ENCODE measurements at regions not wholly inside any gene's neighbourhood (a gene's known extent, or its start where the extent isn't known, plus 50 kb on each side); places are given as distances from the start of the nearest gene placed in this dataset.

- H3K27me3 ChIP-seq (ENCODE audit: control insufficient read depth in 2 of 2, insufficient read depth in 2 of 2, low read length in 2 of 2) = no peaks in the 10 kb centered on the region
- H3K9ac ChIP-seq (ENCODE audit: low read depth in 1 of 2, low read length in 2 of 2) = no peak overlapping the region
- H3K4me3 ChIP-seq (ENCODE audit: low read length in 2 of 2) = no peak overlapping the region
- no peak overlapping the region for H3K27ac ChIP-seq (ENCODE audit: low read depth in 2 of 2, low read length in 2 of 2)
- peaks cover 0 to 2% of the 10 kb centered on the region in 2 donors for H3K9me3 ChIP-seq (ENCODE audit: control insufficient read depth in 2 of 2, low read length in 2 of 2)
- H3K4me1 ChIP-seq (ENCODE audit: control insufficient read depth in 2 of 2, insufficient read depth in 2 of 2, low read length in 2 of 2) = no peaks in the 10 kb centered on the region
- H3K36me3 ChIP-seq (ENCODE audit: control insufficient read depth in 2 of 2, insufficient read depth in 2 of 2, low read length in 2 of 2) = no peaks in the 10 kb centered on the region
Measured at GRCh38 chr15:70602834-70603560, 160.4 kb downstream of the UACA start.

- Histone ChIP-seq H3K9me3 (ENCODE audit: control insufficient read depth in 2 of 2, low read length in 2 of 2) (peaks cover 0 to 2% of the 10 kb centered on the region in 2 donors), H3K4me3 (ENCODE audit: low read length in 2 of 2) (no peak overlapping the region), H3K4me1 (ENCODE audit: control insufficient read depth in 2 of 2, insufficient read depth in 2 of 2, low read length in 2 of 2) (no peaks in the 10 kb centered on the region), H3K27ac (ENCODE audit: low read depth in 2 of 2, low read length in 2 of 2) (no peak overlapping the region), H3K36me3 (ENCODE audit: control insufficient read depth in 2 of 2, insufficient read depth in 2 of 2, low read length in 2 of 2) (no peaks in the 10 kb centered on the region), H3K27me3 (ENCODE audit: control insufficient read depth in 2 of 2, insufficient read depth in 2 of 2, low read length in 2 of 2) (no peaks in the 10 kb centered on the region), H3K9ac (ENCODE audit: low read depth in 1 of 2, low read length in 2 of 2) (no peak overlapping the region)
Measured at GRCh38 chr15:70602281-70602680, 161.1 kb downstream of the UACA start.

- no peaks in the 10 kb centered on the region for H3K4me1 ChIP-seq (ENCODE audit: control insufficient read depth in 2 of 2, insufficient read depth in 2 of 2, low read length in 2 of 2)
- peaks cover 0 to 2% of the 10 kb centered on the region in 2 donors for H3K9me3 ChIP-seq (ENCODE audit: control insufficient read depth in 2 of 2, low read length in 2 of 2)
- no peak overlapping the region for H3K27ac ChIP-seq (ENCODE audit: low read depth in 2 of 2, low read length in 2 of 2)
- no peak overlapping the region for H3K4me3 ChIP-seq (ENCODE audit: low read length in 2 of 2)
- H3K36me3 ChIP-seq (ENCODE audit: control insufficient read depth in 2 of 2, insufficient read depth in 2 of 2, low read length in 2 of 2) = no peaks in the 10 kb centered on the region
- H3K27me3 ChIP-seq (ENCODE audit: control insufficient read depth in 2 of 2, insufficient read depth in 2 of 2, low read length in 2 of 2) = no peaks in the 10 kb centered on the region
- H3K9ac ChIP-seq (ENCODE audit: low read depth in 1 of 2, low read length in 2 of 2) = no peak overlapping the region
Measured at GRCh38 chr15:70597945-70598344, 165.4 kb downstream of the UACA start.

GRCh38 chr15:70597056-70597603 lies 166.2 kb downstream of the UACA start:
- no peak overlapping the region for H3K9ac ChIP-seq (ENCODE audit: low read depth in 1 of 2, low read length in 2 of 2)
- H3K4me1 ChIP-seq (ENCODE audit: control insufficient read depth in 2 of 2, insufficient read depth in 2 of 2, low read length in 2 of 2) = no peaks in the 10 kb centered on the region
- H3K27me3 ChIP-seq (ENCODE audit: control insufficient read depth in 2 of 2, insufficient read depth in 2 of 2, low read length in 2 of 2) = no peaks in the 10 kb centered on the region
- H3K36me3 ChIP-seq (ENCODE audit: control insufficient read depth in 2 of 2, insufficient read depth in 2 of 2, low read length in 2 of 2) = no peaks in the 10 kb centered on the region
- H3K4me3 ChIP-seq (ENCODE audit: low read length in 2 of 2) = no peak overlapping the region
- H3K9me3 ChIP-seq (ENCODE audit: control insufficient read depth in 2 of 2, low read length in 2 of 2) = peaks cover 0 to 2% of the 10 kb centered on the region in 2 donors
- no peak overlapping the region for H3K27ac ChIP-seq (ENCODE audit: low read depth in 2 of 2, low read length in 2 of 2)

GRCh38 chr15:70596354-70597055 lies 166.9 kb downstream of the UACA start:
- Histone ChIP-seq H3K36me3 (ENCODE audit: control insufficient read depth in 2 of 2, insufficient read depth in 2 of 2, low read length in 2 of 2) (no peaks in the 10 kb centered on the region), H3K4me1 (ENCODE audit: control insufficient read depth in 2 of 2, insufficient read depth in 2 of 2, low read length in 2 of 2) (no peaks in the 10 kb centered on the region), H3K4me3 (ENCODE audit: low read length in 2 of 2) (no peak overlapping the region), H3K9ac (ENCODE audit: low read depth in 1 of 2, low read length in 2 of 2) (no peak overlapping the region), H3K27me3 (ENCODE audit: control insufficient read depth in 2 of 2, insufficient read depth in 2 of 2, low read length in 2 of 2) (no peaks in the 10 kb centered on the region), H3K27ac (ENCODE audit: low read depth in 2 of 2, low read length in 2 of 2) (no peak overlapping the region), H3K9me3 (ENCODE audit: control insufficient read depth in 2 of 2, low read length in 2 of 2) (peaks cover 0 to 2% of the 10 kb centered on the region in 2 donors)

- Histone ChIP-seq H3K9ac (ENCODE audit: low read depth in 1 of 2, low read length in 2 of 2) (no peak overlapping the region), H3K36me3 (ENCODE audit: control insufficient read depth in 2 of 2, insufficient read depth in 2 of 2, low read length in 2 of 2) (no peaks in the 10 kb centered on the region), H3K27me3 (ENCODE audit: control insufficient read depth in 2 of 2, insufficient read depth in 2 of 2, low read length in 2 of 2) (peaks cover 0 to 4% of the 10 kb centered on the region in 2 donors), H3K9me3 (ENCODE audit: control insufficient read depth in 2 of 2, low read length in 2 of 2) (no peaks in the 10 kb centered on the region), H3K4me1 (ENCODE audit: control insufficient read depth in 2 of 2, insufficient read depth in 2 of 2, low read length in 2 of 2) (no peaks in the 10 kb centered on the region), H3K27ac (ENCODE audit: low read depth in 2 of 2, low read length in 2 of 2) (no peak overlapping the region), H3K4me3 (ENCODE audit: low read length in 2 of 2) (no peak overlapping the region)
Measured at GRCh38 chr15:70593795-70594194, 169.6 kb downstream of the UACA start.

- Histone ChIP-seq H3K4me3 (ENCODE audit: low read length in 2 of 2) (no peak overlapping the region), H3K4me1 (ENCODE audit: control insufficient read depth in 2 of 2, insufficient read depth in 2 of 2, low read length in 2 of 2) (no peaks in the 10 kb centered on the region), H3K27ac (ENCODE audit: low read depth in 2 of 2, low read length in 2 of 2) (no peak overlapping the region), H3K27me3 (ENCODE audit: control insufficient read depth in 2 of 2, insufficient read depth in 2 of 2, low read length in 2 of 2) (peaks cover 0 to 10% of the 10 kb centered on the region in 2 donors), H3K36me3 (ENCODE audit: control insufficient read depth in 2 of 2, insufficient read depth in 2 of 2, low read length in 2 of 2) (no peaks in the 10 kb centered on the region), H3K9me3 (ENCODE audit: control insufficient read depth in 2 of 2, low read length in 2 of 2) (no peaks in the 10 kb centered on the region), H3K9ac (ENCODE audit: low read depth in 1 of 2, low read length in 2 of 2) (no peak overlapping the region)
Measured at GRCh38 chr15:70589728-70590127, 173.6 kb downstream of the UACA start.

GRCh38 chr15:70589221-70589620 lies 174.1 kb downstream of the UACA start:
- H3K27me3 ChIP-seq (ENCODE audit: control insufficient read depth in 2 of 2, insufficient read depth in 2 of 2, low read length in 2 of 2) = peaks cover 0 to 15% of the 10 kb centered on the region in 2 donors
- no peak overlapping the region for H3K9ac ChIP-seq (ENCODE audit: low read depth in 1 of 2, low read length in 2 of 2)
- no peaks in the 10 kb centered on the region for H3K4me1 ChIP-seq (ENCODE audit: control insufficient read depth in 2 of 2, insufficient read depth in 2 of 2, low read length in 2 of 2)
- H3K4me3 ChIP-seq (ENCODE audit: low read length in 2 of 2) = no peak overlapping the region
- H3K9me3 ChIP-seq (ENCODE audit: control insufficient read depth in 2 of 2, low read length in 2 of 2) = no peaks in the 10 kb centered on the region
- no peak overlapping the region for H3K27ac ChIP-seq (ENCODE audit: low read depth in 2 of 2, low read length in 2 of 2)
- no peaks in the 10 kb centered on the region for H3K36me3 ChIP-seq (ENCODE audit: control insufficient read depth in 2 of 2, insufficient read depth in 2 of 2, low read length in 2 of 2)

- H3K9me3 ChIP-seq (ENCODE audit: control insufficient read depth in 2 of 2, low read length in 2 of 2) = no peaks in the 10 kb centered on the region
- no peaks in the 10 kb centered on the region for H3K36me3 ChIP-seq (ENCODE audit: control insufficient read depth in 2 of 2, insufficient read depth in 2 of 2, low read length in 2 of 2)
- no peaks in the 10 kb centered on the region for H3K4me1 ChIP-seq (ENCODE audit: control insufficient read depth in 2 of 2, insufficient read depth in 2 of 2, low read length in 2 of 2)
- H3K27me3 ChIP-seq (ENCODE audit: control insufficient read depth in 2 of 2, insufficient read depth in 2 of 2, low read length in 2 of 2) = peaks cover 0 to 15% of the 10 kb centered on the region in 2 donors
- no peak overlapping the region for H3K9ac ChIP-seq (ENCODE audit: low read depth in 1 of 2, low read length in 2 of 2)
- no peak overlapping the region for H3K4me3 ChIP-seq (ENCODE audit: low read length in 2 of 2)
- no peak overlapping the region for H3K27ac ChIP-seq (ENCODE audit: low read depth in 2 of 2, low read length in 2 of 2)
Measured at GRCh38 chr15:70588613-70589012, 174.7 kb downstream of the UACA start.

- H3K4me1 ChIP-seq (ENCODE audit: control insufficient read depth in 2 of 2, insufficient read depth in 2 of 2, low read length in 2 of 2) = no peaks in the 10 kb centered on the region
- H3K36me3 ChIP-seq (ENCODE audit: control insufficient read depth in 2 of 2, insufficient read depth in 2 of 2, low read length in 2 of 2) = no peaks in the 10 kb centered on the region
- H3K4me3 ChIP-seq (ENCODE audit: low read length in 2 of 2) = no peak overlapping the region
- peaks cover 0 to 15% of the 10 kb centered on the region in 2 donors for H3K27me3 ChIP-seq (ENCODE audit: control insufficient read depth in 2 of 2, insufficient read depth in 2 of 2, low read length in 2 of 2)
- H3K9me3 ChIP-seq (ENCODE audit: control insufficient read depth in 2 of 2, low read length in 2 of 2) = no peaks in the 10 kb centered on the region
- no peak overlapping the region for H3K27ac ChIP-seq (ENCODE audit: low read depth in 2 of 2, low read length in 2 of 2)
- H3K9ac ChIP-seq (ENCODE audit: low read depth in 1 of 2, low read length in 2 of 2) = no peak overlapping the region
Measured at GRCh38 chr15:70587896-70588567, 175.3 kb downstream of the UACA start.

Measured in mucosa of rectum (tissue), 2 donors.